IMR-90 (cell line): ENCODE measurements at regions not wholly inside any gene's neighbourhood (a gene's known extent, or its start where the extent isn't known, plus 50 kb on each side); places are given as distances from the start of the nearest gene placed in this dataset.

Source experiments
- ATAC-seq: fragments of 200-7000 bp; cut with Tn5 transposase; 2 replicates; pipeline ENCODE4 v1.9.1; 2020; ENCODE audit warnings: low read depth, mild to moderate bottlenecking, moderate library complexity
- BruUV-seq: library from RNA; stranded (reverse); fragments of 400-500 nt; replicated peaks from 2 replicates; lab custom pipeline; 2021; lab: Mats Ljungman, UMichigan
- CTCF ChIA-PET: fragments of 300-600 bp; formaldehyde crosslinking; extraction: SDS; loops from one replicate; lab custom pipeline; 2021; ENCODE audit warnings: antibody characterized with exemption; lab: Yijun Ruan, JAX
- POLR2A ChIA-PET: fragments of 300-600 bp; sonication (Branson Sonifier 250); formaldehyde crosslinking; loops from one replicate; lab custom pipeline; 2022; ENCODE audit warnings: antibody characterized with exemption; ENCODE audit not compliant: unreplicated experiment; lab: Charles Lee
- DNase-seq: peaks from one replicate; pipeline ENCODE4 v3.0.0; 2013
- H2AFZ ChIP-seq: replicated peaks from 2 replicates; pipeline ENCODE3; 2013; ENCODE audit warnings: low read length, mild to moderate bottlenecking; ENCODE audit not compliant: poor library complexity
- H2AK5ac ChIP-seq: 2 replicates; pipeline ENCODE4 v1.6.1; 2013; ENCODE audit warnings: low read depth, low read length, inconsistent platforms
- H2AK9ac ChIP-seq: replicated peaks from 2 replicates; pipeline ENCODE3; 2013; ENCODE audit warnings: mild to moderate bottlenecking, low read depth, low read length, moderate library complexity; ENCODE audit not compliant: poor library complexity
- H2BK120ac ChIP-seq: 2 replicates; pipeline ENCODE4 v1.6.1; 2013; ENCODE audit warnings: low read depth, low read length, inconsistent platforms
- H2BK15ac ChIP-seq: 3 replicates; pipeline ENCODE4 v1.6.1; 2013; ENCODE audit warnings: low read depth, low read length, inconsistent platforms
- H2BK20ac ChIP-seq: 2 replicates; pipeline ENCODE4 v1.6.1; 2013; ENCODE audit warnings: low read depth, mild to moderate bottlenecking, inconsistent platforms, low read length, moderate library complexity
- H2BK5ac ChIP-seq: 2 replicates; pipeline ENCODE4 v1.6.1; 2013; ENCODE audit warnings: mild to moderate bottlenecking, low read depth, low read length, inconsistent platforms; ENCODE audit not compliant: poor library complexity, severe bottlenecking
- H3K14ac ChIP-seq: replicated peaks from 2 replicates; pipeline ENCODE4 v1.6.1; 2013; ENCODE audit warnings: low read depth, low read length, inconsistent platforms
- H3K18ac ChIP-seq: 2 replicates; pipeline ENCODE4 v1.6.1; 2013; ENCODE audit warnings: low read depth, low read length, control low read depth
- H3K23ac ChIP-seq: 2 replicates; pipeline ENCODE4 v1.6.1; 2013; ENCODE audit warnings: low read depth, low read length, inconsistent platforms
- H3K27ac ChIP-seq: 2 replicates; pipeline ENCODE4 v1.5.1; 2013; ENCODE audit warnings: mild to moderate bottlenecking, control low read depth, low read length; ENCODE audit not compliant: insufficient read depth
- H3K27me3 ChIP-seq: 2 replicates; pipeline ENCODE4 v1.6.1; 2013; ENCODE audit warnings: low read length; ENCODE audit not compliant: control insufficient read depth, insufficient read depth
- H3K36me3 ChIP-seq: 2 replicates; pipeline ENCODE4 v1.6.1; 2013; ENCODE audit warnings: low read length, mixed read lengths; ENCODE audit not compliant: control insufficient read depth, insufficient read depth
- H3K4ac ChIP-seq: 2 replicates; pipeline ENCODE4 v1.6.1; 2013; ENCODE audit warnings: low read depth, low read length, inconsistent platforms
- H3K4me1 ChIP-seq: 2 replicates; pipeline ENCODE4 v1.6.1; 2013; ENCODE audit warnings: low read length, mixed read lengths; ENCODE audit not compliant: control insufficient read depth, insufficient read depth
- H3K4me2 ChIP-seq: 2 replicates; pipeline ENCODE4 v1.6.1; 2013; ENCODE audit warnings: low read depth, mild to moderate bottlenecking, control low read depth, low read length, moderate library complexity
- H3K4me3 ChIP-seq: 2 replicates; pipeline ENCODE4 v1.5.1; 2013; ENCODE audit warnings: low read depth, mild to moderate bottlenecking, control low read depth, low read length, moderate library complexity; ENCODE audit not compliant: insufficient read depth
- H3K56ac ChIP-seq: 2 replicates; pipeline ENCODE4 v1.6.1; 2013; ENCODE audit warnings: low read length, inconsistent platforms; ENCODE audit not compliant: insufficient read depth; ENCODE audit errors: extremely low read depth
- H3K79me1 ChIP-seq, 2 experiments: 2 replicates each; pipeline ENCODE4 v1.6.1; 2013; ENCODE audit warnings: low read length in 2 of 2, inconsistent platforms in 1 of 2, low read depth in 1 of 2
- H3K9ac ChIP-seq: 2 replicates; pipeline ENCODE4 v1.6.1; 2013; ENCODE audit warnings: low read depth, low read length, control low read depth
- H3K9me1 ChIP-seq: 2 replicates; pipeline ENCODE4 v1.6.1; 2013; ENCODE audit warnings: low read length, inconsistent platforms; ENCODE audit not compliant: insufficient read depth
- H3K9me3 ChIP-seq: 2 replicates; pipeline ENCODE4 v1.6.1; 2013; ENCODE audit warnings: low read length; ENCODE audit not compliant: control insufficient read depth, insufficient read depth
- H4K20me1 ChIP-seq: 2 replicates; pipeline ENCODE4 v1.6.1; 2013; ENCODE audit warnings: low read length, inconsistent platforms; ENCODE audit not compliant: insufficient read depth
- H4K5ac ChIP-seq: 2 replicates; pipeline ENCODE4 v1.6.1; 2013; ENCODE audit warnings: mild to moderate bottlenecking, low read depth, low read length, control low read depth
- H4K8ac ChIP-seq, 2 experiments: 2 replicates each; pipeline ENCODE4 v1.6.1; 2013; ENCODE audit warnings: low read depth in 2 of 2, low read length in 2 of 2, control low read depth in 1 of 2, inconsistent platforms in 1 of 2
- H4K91ac ChIP-seq: 2 replicates; pipeline ENCODE4 v1.6.1; 2013; ENCODE audit warnings: low read depth, low read length, inconsistent platforms; ENCODE audit not compliant: insufficient read depth
- BHLHE40 ChIP-seq: fragments of 150-350 bp; IDR thresholded peaks from 2 replicates; pipeline ENCODE4 v1.6.1; 2016; ENCODE audit warnings: mild to moderate bottlenecking, low read depth, low read length
- CEBPB ChIP-seq: IDR thresholded peaks from 2 replicates; pipeline ENCODE4 v1.6.1; 2012; ENCODE audit warnings: low read depth, low read length, improper control_type of control experiment
- CHD1 ChIP-seq: IDR thresholded peaks from 2 replicates; pipeline ENCODE4 v1.6.1; 2012; ENCODE audit warnings: low read depth, low read length, improper control_type of control experiment
- CTCF ChIP-seq: conservative IDR thresholded peaks from 2 replicates; pipeline ENCODE4 v1.5.1; 2012; ENCODE audit warnings: mild to moderate bottlenecking, low read depth, low read length, improper control_type of control experiment
- ELK1 ChIP-seq: fragments of 150-350 bp; IDR thresholded peaks from 2 replicates; pipeline ENCODE4 v1.6.1; 2016; ENCODE audit warnings: low read depth, mild to moderate bottlenecking, low read length, moderate library complexity, borderline replicate concordance
- FOS ChIP-seq: fragments of 150-350 bp; IDR thresholded peaks from 2 replicates; pipeline ENCODE4 v1.6.1; 2016; ENCODE audit warnings: low read depth, low read length
- MAFK ChIP-seq: IDR thresholded peaks from 2 replicates; pipeline ENCODE4 v1.6.1; 2012; ENCODE audit warnings: low read depth, low read length, improper control_type of control experiment
- MAZ ChIP-seq: IDR thresholded peaks from 2 replicates; pipeline ENCODE4 v1.6.1; 2012; ENCODE audit warnings: low read depth, mild to moderate bottlenecking, low read length, improper control_type of control experiment, moderate library complexity, borderline replicate concordance
- MXI1 ChIP-seq: IDR thresholded peaks from 2 replicates; pipeline ENCODE4 v1.6.1; 2012; ENCODE audit warnings: low read depth, mild to moderate bottlenecking, low read length, moderate library complexity, borderline replicate concordance
- NFE2L2 ChIP-seq: fragments of 150-350 bp; IDR thresholded peaks from 2 replicates; pipeline ENCODE4 v1.6.1; 2016; ENCODE audit warnings: low read depth, mild to moderate bottlenecking, low read length
- POLR2A ChIP-seq: IDR thresholded peaks from 2 replicates; pipeline ENCODE4 v1.6.1; 2012; ENCODE audit warnings: mild to moderate bottlenecking, low read depth, low read length
- RAD21 ChIP-seq: IDR thresholded peaks from 2 replicates; pipeline ENCODE4 v1.6.1; 2012; ENCODE audit warnings: low read length, improper control_type of control experiment
- RCOR1 ChIP-seq: IDR thresholded peaks from 2 replicates; pipeline ENCODE4 v1.6.1; 2012; ENCODE audit warnings: mild to moderate bottlenecking, low read length, improper control_type of control experiment; ENCODE audit not compliant: insufficient replicate concordance
- RFX5 ChIP-seq: IDR thresholded peaks from 2 replicates; pipeline ENCODE4 v1.8.0; 2012; ENCODE audit warnings: low read depth, mild to moderate bottlenecking, low read length, moderate library complexity
- SMC3 ChIP-seq: fragments of 150-350 bp; IDR thresholded peaks from 2 replicates; pipeline ENCODE4 v1.6.1; 2016; ENCODE audit warnings: low read depth, mild to moderate bottlenecking, antibody characterized with exemption, low read length, moderate library complexity
- USF2 ChIP-seq: fragments of 150-350 bp; IDR thresholded peaks from 2 replicates; pipeline ENCODE4 v1.6.1; 2017; ENCODE audit warnings: mild to moderate bottlenecking, antibody characterized with exemption, low read length, low read depth
- dilution Hi-C: fragments of 300-500 bp; cut with HindIII; formaldehyde crosslinking; loops from one replicate; pipeline ENCODE4 v1.14.3; 2018; ENCODE audit warnings: low sequenced_read_pairs; ENCODE audit not compliant: unreplicated experiment
- in situ Hi-C: fragments of 300-500 bp; cut with MboI; formaldehyde crosslinking; loops from 3 replicates; pipeline ENCODE4 v1.14.3; 2019; ENCODE audit warnings: low sequenced_read_pairs, inconsistent platforms, mixed read lengths
- intact Hi-C: fragments of 100-400 bp; cut with micrococcal nuclease; formaldehyde crosslinking; loops from 2 replicates; pipeline ENCODE4 v1.10.0; 2022

- Histone ChIP-seq H2BK120ac (no peak overlapping the region), H2BK5ac (no peak overlapping the region), H3K9ac (no peak overlapping the region), H4K5ac (no peak overlapping the region), H2AFZ (no peak overlapping the region), H4K8ac (no peak overlapping the region), H2BK15ac (no peak overlapping the region), H3K9me1 (no peaks in the 10 kb centered on the region), H3K27ac (no peak overlapping the region), H3K4me3 (no peak overlapping the region), H2AK5ac (no peak overlapping the region), H3K56ac (no peak overlapping the region), H3K79me1 (no peaks in the 10 kb centered on the region), H4K20me1 (no peaks in the 10 kb centered on the region), H3K14ac (no peak overlapping the region), H3K27me3 (no peaks in the 10 kb centered on the region), H4K91ac (no peak overlapping the region), H3K36me3 (no peaks in the 10 kb centered on the region), H2AK9ac (no peak overlapping the region), H3K4ac (no peak overlapping the region), H3K4me1 (peaks cover 3% of the 10 kb centered on the region; the same call in 1 of the 2 replicates), H3K23ac (no peak overlapping the region), H3K4me2 (no peak overlapping the region), H3K18ac (no peak overlapping the region), H3K9me3 (peaks cover 4% of the 10 kb centered on the region; the same call in 1 of the 2 replicates), H2BK20ac (no peak overlapping the region)
- peak; percentile 47 for DNase-seq
- TF ChIP-seq MAZ (no peak), POLR2A (no peak), BHLHE40 (no peak), SMC3 (no peak), MXI1 (no peak), RFX5 (no peak), NFE2L2 (no peak), USF2 (no peak), CTCF (no peak), RCOR1 (no peak), MAFK (no peak), FOS (no peak), ELK1 (no peak), CEBPB (no peak), CHD1 (no peak), RAD21 (no peak)
- ATAC-seq = peak; percentile 40
- intact Hi-C loops (no loop called here), dilution Hi-C loops (no loop called here), in situ Hi-C loops (no loop called here)
- ChIA-PET POLR2A (no interaction called here), CTCF (no interaction called here)
- BruUV-seq = no TSS peak
Observed at GRCh38 chr3:99313485-99313884, 324.9 kb upstream of the COL8A1 start.
